Activated naive CD8-positive, alpha-beta T cell treated with anti-CD3 and anti-CD28 coated beads for 36 hours (primary cell): ENCODE measurements at regions not wholly inside any gene's neighbourhood (a gene's known extent, or its start where the extent isn't known, plus 50 kb on each side); places are given as distances from the start of the nearest gene placed in this dataset.
"Not testable (repeated sequence)": the region's sequence is repeated elsewhere in the genome, so short reads cannot be mapped to it uniquely, and the experiment has no call there.

Experiments used
- DNase-seq: peaks from one replicate; pipeline ENCODE4 v3.0.0; 2021
- H3K27ac Mint-ChIP-seq: one replicate; pipeline ENCODE4 v1.8.0; 2022; ENCODE audit warnings: mild to moderate bottlenecking, moderate library complexity, mixed read lengths
- H3K27me3 Mint-ChIP-seq: one replicate; pipeline ENCODE4 v1.8.0; 2022; ENCODE audit warnings: mild to moderate bottlenecking, mixed read lengths
- H3K36me3 Mint-ChIP-seq: one replicate; pipeline ENCODE4 v1.8.0; 2021; ENCODE audit warnings: mild to moderate bottlenecking, mixed read lengths
- H3K4me1 Mint-ChIP-seq: one replicate; pipeline ENCODE4 v1.8.0; 2021; ENCODE audit warnings: mixed read lengths
- H3K4me3 Mint-ChIP-seq: one replicate; pipeline ENCODE4 v1.8.0; 2022; ENCODE audit warnings: mild to moderate bottlenecking, moderate library complexity, mixed read lengths
- H3K9me3 Mint-ChIP-seq: one replicate; pipeline ENCODE4 v1.8.0; 2022; ENCODE audit warnings: mixed read lengths

DNA sequence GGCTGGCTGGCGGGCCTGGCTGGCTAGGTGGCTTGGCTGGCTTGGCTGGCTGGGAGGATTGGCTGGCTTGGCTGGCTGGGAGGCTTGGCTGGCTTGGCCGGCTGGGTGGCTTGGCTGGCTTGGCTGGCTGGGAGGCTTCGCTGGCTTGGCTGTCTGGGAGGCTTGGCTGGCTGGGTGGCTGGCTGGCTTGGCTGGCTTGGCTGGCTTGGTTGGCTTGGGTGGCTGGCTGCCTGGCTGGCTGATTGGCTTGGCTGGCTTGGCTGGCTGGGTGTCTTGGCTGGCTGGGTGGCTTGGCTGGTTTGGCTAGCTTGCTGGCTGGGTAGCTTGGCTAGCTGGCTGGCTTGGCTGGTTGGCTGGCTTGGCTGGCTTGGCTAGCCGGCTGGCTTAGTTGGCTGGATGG is 2817.8 kb downstream of the RPIA start:
- not testable (repeated sequence) for H3K9me3 Mint-ChIP-seq, H3K4me3 Mint-ChIP-seq, H3K36me3 Mint-ChIP-seq, DNase-seq, H3K27me3 Mint-ChIP-seq, H3K4me1 Mint-ChIP-seq, H3K27ac Mint-ChIP-seq

DNA sequence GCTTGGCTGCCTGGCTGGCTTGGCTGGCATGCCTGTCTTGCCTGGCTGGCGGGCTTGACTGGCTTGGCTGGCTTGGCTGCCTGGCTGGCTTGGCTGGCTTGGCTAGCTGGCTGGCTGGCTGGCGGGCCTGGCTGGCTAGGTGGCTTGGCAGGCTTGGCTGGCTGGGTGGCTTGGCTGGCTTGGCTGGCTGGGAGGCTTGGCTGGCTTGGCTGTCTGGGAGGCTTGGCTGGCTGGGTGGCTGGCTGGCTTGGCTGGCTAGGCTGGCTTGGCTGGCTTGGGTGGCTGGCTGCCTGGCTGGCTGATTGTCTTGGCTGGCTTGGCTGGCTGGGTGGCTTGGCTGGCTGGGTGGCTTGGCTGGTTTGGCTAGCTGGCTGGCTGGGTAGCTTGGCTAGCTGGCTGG is 2819.7 kb downstream of the RPIA start:
- not testable (repeated sequence) for H3K27me3 Mint-ChIP-seq, H3K36me3 Mint-ChIP-seq, DNase-seq, H3K4me3 Mint-ChIP-seq, H3K4me1 Mint-ChIP-seq, H3K9me3 Mint-ChIP-seq, H3K27ac Mint-ChIP-seq

DNA sequence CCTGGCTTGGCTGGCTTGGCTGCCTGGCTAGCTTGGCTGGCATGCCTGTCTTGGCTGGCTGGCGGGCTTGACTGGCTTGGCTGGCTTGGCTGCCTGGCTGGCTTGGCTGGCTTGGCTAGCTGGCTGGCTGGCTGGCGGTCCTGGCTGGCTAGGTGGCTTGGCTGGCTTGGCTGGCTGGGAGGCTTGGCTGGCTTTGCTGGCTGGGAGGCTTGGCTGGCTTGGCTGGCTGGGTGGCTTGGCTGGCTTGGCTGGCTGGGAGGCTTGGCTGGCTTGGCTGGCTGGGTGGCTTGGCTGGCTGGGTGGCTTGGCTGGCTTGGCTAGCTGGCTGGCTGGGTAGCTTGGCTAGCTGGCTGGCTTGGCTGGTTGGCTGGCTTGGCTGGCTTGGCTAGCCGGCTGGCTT is 2824.5 kb downstream of the RPIA start:
- not testable (repeated sequence) for H3K9me3 Mint-ChIP-seq, H3K4me3 Mint-ChIP-seq, H3K4me1 Mint-ChIP-seq, H3K27ac Mint-ChIP-seq, DNase-seq, H3K27me3 Mint-ChIP-seq, H3K36me3 Mint-ChIP-seq

GRCh38 chr2:91516669-91517068 is 2825.2 kb downstream of the RPIA start:
- H3K4me3 Mint-ChIP-seq, DNase-seq, H3K27ac Mint-ChIP-seq, H3K4me1 Mint-ChIP-seq, H3K36me3 Mint-ChIP-seq, H3K27me3 Mint-ChIP-seq, H3K9me3 Mint-ChIP-seq: not testable (repeated sequence)

- H3K9me3 Mint-ChIP-seq, H3K4me3 Mint-ChIP-seq, H3K27me3 Mint-ChIP-seq, H3K27ac Mint-ChIP-seq, H3K4me1 Mint-ChIP-seq, H3K36me3 Mint-ChIP-seq, DNase-seq: not testable (repeated sequence)
These were observed 2826.4 kb downstream of the RPIA start for GRCh38 chr2:91517846-91518245.

DNA sequence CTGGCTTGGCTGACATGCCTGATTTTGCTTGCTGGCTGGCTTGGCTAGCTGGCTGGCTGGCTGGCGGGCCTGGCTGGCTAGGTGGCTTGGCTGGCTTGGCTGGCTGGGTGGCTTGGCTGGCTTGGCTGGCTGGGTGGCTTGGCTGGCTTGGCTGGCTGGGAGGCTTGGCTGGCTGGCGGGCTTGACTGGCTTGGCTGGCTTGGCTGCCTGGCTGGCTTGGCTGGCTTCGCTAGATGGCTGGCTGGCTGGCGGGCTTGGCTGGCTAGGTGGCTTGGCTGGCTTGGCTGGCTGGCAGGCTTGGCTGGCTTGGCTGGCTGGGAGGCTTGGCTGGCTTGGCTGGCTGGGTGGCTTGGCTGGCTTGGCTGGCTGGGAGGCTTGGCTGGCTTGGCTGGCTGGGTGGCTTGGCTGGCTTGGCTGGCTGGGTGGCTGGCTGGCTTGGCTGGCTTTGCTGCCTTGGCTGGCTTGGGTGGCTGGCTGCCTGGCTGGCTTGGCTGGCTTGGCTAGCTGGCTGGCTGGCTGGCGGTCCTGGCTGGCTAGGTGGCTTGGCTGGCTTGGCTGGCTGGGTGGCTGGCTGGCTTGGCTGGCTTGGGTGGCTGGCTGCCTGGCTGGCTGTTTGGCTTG is 2827.0 kb downstream of the RPIA start:
- H3K36me3 Mint-ChIP-seq, H3K9me3 Mint-ChIP-seq, H3K27me3 Mint-ChIP-seq, H3K27ac Mint-ChIP-seq, H3K4me3 Mint-ChIP-seq, H3K4me1 Mint-ChIP-seq, DNase-seq: not testable (repeated sequence)

DNA sequence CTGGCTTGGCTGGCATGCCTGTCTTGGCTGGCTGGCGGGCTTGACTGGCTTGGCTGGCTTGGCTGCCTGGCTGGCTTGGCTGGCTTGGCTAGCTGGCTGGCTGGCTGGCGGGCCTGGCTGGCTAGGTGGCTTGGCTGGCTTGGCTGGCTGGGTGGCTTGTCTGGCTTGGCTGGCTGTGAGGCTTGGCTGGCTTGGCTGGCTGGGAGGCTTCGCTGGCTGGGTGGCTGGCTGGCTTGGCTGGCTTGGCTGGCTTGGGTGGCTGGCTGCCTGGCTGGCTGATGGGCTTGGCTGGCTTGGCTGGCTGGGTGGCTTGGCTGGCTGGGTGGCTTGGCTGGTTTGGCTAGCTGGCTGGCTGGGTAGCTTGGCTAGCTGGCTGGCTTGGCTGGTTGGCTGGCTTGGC is 2827.9 kb downstream of the RPIA start:
- not testable (repeated sequence) for H3K9me3 Mint-ChIP-seq, DNase-seq, H3K4me3 Mint-ChIP-seq, H3K36me3 Mint-ChIP-seq, H3K4me1 Mint-ChIP-seq, H3K27me3 Mint-ChIP-seq, H3K27ac Mint-ChIP-seq

- not testable (repeated sequence) for H3K4me3 Mint-ChIP-seq, H3K36me3 Mint-ChIP-seq, H3K9me3 Mint-ChIP-seq, H3K27ac Mint-ChIP-seq, DNase-seq, H3K4me1 Mint-ChIP-seq, H3K27me3 Mint-ChIP-seq
These were observed 2828.4 kb downstream of the RPIA start for GRCh38 chr2:91519914-91520313.

DNA sequence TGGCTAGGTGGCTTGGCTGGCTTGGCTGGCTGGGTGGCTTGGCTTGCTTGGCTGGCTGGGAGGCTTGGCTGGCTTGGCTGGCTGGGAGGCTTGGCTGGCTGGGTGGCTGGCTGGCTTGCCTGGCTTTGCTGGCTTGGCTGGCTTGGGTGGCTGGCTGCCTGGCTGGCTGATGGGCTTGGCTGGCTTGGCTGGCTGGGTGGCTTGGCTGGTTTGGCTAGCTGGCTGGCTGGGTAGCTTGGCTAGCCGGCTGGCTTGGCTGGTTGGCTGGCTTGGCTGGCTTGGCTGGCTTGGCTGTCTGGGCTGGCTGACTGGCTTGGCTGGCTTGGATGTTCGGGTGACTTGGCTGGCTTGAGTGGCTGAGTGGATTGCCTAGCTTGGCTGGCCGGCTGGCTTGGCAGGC is 2829.1 kb downstream of the RPIA start:
- not testable (repeated sequence) for H3K4me3 Mint-ChIP-seq, H3K4me1 Mint-ChIP-seq, H3K9me3 Mint-ChIP-seq, H3K27ac Mint-ChIP-seq, DNase-seq, H3K36me3 Mint-ChIP-seq, H3K27me3 Mint-ChIP-seq

- H3K27me3 Mint-ChIP-seq, H3K36me3 Mint-ChIP-seq, H3K4me1 Mint-ChIP-seq: not testable (repeated sequence)
These were observed 2829.6 kb downstream of the RPIA start for GRCh38 chr2:91520972-91521535.

GRCh38 chr2:91521944-91522343 is 2830.5 kb downstream of the RPIA start:
- not testable (repeated sequence) for H3K36me3 Mint-ChIP-seq, H3K4me1 Mint-ChIP-seq, H3K4me3 Mint-ChIP-seq, DNase-seq, H3K27me3 Mint-ChIP-seq, H3K27ac Mint-ChIP-seq, H3K9me3 Mint-ChIP-seq

More at GRCh38 chr2:91520972-91521535, 2829.6 kb downstream of the RPIA start:
- not testable (repeated sequence) for H3K4me3 Mint-ChIP-seq, H3K9me3 Mint-ChIP-seq, DNase-seq, H3K27ac Mint-ChIP-seq

DNA sequence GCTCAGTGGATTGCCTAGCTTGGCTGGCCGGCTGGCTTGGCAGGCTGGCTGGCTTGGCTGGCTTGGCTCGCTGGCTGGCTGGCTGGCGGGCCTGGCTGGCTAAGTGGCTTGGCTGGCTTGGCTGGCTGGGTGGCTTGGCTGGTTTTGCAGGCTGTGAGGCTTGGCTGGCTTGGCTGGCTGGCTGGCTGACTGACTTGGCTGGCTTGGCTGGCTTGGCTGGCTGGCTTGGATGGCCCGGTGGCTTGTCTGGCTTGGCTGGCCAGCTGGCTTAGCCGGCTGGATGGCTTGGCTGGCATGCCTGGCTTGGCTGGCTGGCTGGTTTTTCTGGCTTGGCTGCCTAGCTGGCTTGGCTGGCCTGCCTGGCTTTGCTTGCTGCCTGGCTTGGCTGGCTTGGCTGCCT is 2831.4 kb downstream of the RPIA start:
- not testable (repeated sequence) for H3K27me3 Mint-ChIP-seq, H3K9me3 Mint-ChIP-seq, H3K4me3 Mint-ChIP-seq, DNase-seq, H3K4me1 Mint-ChIP-seq, H3K36me3 Mint-ChIP-seq, H3K27ac Mint-ChIP-seq

DNA sequence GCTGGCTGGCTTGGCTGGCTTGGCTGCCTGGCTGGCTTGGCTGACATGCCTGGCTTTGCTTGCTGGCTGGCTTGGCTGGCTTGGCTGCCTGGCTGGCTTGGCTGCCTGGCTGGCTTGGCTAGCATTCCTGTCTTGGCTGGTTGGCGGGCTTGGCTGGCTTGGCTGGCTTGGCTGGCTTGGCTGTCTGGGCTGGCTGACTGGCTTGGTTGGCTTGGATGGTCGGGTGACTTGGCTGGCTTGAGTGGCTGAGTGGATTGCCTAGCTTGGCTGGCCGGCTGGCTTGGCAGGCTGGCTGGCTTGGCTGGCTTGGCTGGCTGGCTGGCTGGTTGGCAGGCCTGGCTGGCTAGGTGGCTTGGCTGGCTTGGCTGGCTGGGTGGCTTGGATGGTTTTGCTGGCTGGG is 2832.3 kb downstream of the RPIA start:
- H3K4me1 Mint-ChIP-seq, DNase-seq, H3K36me3 Mint-ChIP-seq, H3K4me3 Mint-ChIP-seq, H3K27me3 Mint-ChIP-seq, H3K9me3 Mint-ChIP-seq, H3K27ac Mint-ChIP-seq: not testable (repeated sequence)

DNA sequence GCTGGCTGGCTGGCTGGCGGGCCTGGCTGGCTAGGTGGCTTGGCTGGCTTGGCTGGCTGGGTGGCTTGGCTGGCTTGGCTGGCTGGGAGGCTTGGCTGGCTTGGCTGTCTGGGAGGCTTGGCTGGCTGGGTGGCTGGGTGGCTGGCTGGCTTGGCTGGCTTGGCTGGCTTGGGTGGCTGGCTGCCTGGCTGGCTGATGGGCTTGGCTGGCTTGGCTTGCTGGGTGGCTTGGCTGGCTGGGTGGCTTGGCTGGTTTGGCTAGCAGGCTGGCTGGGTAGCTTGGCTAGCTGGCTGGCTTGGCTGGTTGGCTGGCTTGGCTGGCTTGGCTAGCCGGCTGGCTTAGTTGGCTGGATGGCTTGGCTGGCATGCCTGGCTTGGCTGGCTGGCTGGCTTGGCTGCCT is 2834.1 kb downstream of the RPIA start:
- H3K27ac Mint-ChIP-seq, H3K4me3 Mint-ChIP-seq, DNase-seq, H3K27me3 Mint-ChIP-seq, H3K9me3 Mint-ChIP-seq, H3K4me1 Mint-ChIP-seq, H3K36me3 Mint-ChIP-seq: not testable (repeated sequence)

- H3K27ac Mint-ChIP-seq, DNase-seq, H3K4me3 Mint-ChIP-seq, H3K27me3 Mint-ChIP-seq, H3K36me3 Mint-ChIP-seq, H3K9me3 Mint-ChIP-seq, H3K4me1 Mint-ChIP-seq: not testable (repeated sequence)
These were observed 2834.6 kb downstream of the RPIA start for GRCh38 chr2:91526083-91526482.

- DNase-seq, H3K4me3 Mint-ChIP-seq, H3K36me3 Mint-ChIP-seq, H3K27me3 Mint-ChIP-seq, H3K27ac Mint-ChIP-seq, H3K4me1 Mint-ChIP-seq, H3K9me3 Mint-ChIP-seq: not testable (repeated sequence)
These were observed 2835.6 kb downstream of the RPIA start for GRCh38 chr2:91527056-91527455.
